ENCODE measurements at regions not wholly inside any gene's neighbourhood (a gene's known extent, or its start where the extent isn't known, plus 50 kb on each side); places are given as distances from the start of the nearest gene placed in this dataset.
A peak's percentile ranks its signal among the peaks of the same experiment; 100 is the strongest.

DNA sequence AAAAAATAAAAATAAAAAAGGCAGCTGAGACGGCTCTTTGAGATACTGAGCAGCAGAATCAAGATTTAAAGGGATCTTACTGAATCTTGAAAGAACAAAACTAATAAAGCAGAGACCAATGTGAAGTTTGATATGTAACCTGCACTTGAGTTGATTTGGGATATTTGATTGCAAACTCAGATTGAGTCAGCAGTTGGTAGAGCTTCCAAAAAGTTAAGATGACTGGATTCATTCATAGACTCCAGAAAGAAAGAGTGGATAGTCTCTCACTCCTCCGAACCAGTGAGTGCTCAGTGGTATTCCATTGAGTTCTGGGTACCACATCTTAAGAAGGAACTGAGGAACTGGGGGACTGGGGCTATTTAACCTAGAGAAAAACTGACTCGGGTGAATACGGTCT, 52.7 kb upstream of the TESK1 start:
- H3K27me3 ChIP-seq (ENCODE audit: insufficient read depth, poor library complexity, severe bottlenecking): no peaks in the 10 kb centered on the region
- TF ChIP-seq, protein P1, sequence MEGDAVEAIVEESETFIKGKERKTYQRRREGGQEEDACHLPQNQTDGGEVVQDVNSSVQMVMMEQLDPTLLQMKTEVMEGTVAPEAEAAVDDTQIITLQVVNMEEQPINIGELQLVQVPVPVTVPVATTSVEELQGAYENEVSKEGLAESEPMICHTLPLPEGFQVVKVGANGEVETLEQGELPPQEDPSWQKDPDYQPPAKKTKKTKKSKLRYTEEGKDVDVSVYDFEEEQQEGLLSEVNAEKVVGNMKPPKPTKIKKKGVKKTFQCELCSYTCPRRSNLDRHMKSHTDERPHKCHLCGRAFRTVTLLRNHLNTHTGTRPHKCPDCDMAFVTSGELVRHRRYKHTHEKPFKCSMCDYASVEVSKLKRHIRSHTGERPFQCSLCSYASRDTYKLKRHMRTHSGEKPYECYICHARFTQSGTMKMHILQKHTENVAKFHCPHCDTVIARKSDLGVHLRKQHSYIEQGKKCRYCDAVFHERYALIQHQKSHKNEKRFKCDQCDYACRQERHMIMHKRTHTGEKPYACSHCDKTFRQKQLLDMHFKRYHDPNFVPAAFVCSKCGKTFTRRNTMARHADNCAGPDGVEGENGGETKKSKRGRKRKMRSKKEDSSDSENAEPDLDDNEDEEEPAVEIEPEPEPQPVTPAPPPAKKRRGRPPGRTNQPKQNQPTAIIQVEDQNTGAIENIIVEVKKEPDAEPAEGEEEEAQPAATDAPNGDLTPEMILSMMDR (IDR thresholded peaks at IDR 0.05; ENCODE audit: poor library complexity, severe bottlenecking): no peak
- H3K9me3 ChIP-seq (ENCODE audit: severe bottlenecking): no peaks in the 10 kb centered on the region
- peaks cover 2% of the 10 kb centered on the region for H3K4me1 ChIP-seq (ENCODE audit: insufficient read depth, poor library complexity, severe bottlenecking)
- no peak overlapping the region for H3K4me3 ChIP-seq (ENCODE audit: severe bottlenecking)
- peaks cover 39% of the 10 kb centered on the region for H3K36me3 ChIP-seq (ENCODE audit: low read depth)
- H3K27ac ChIP-seq (ENCODE audit: poor library complexity, severe bottlenecking): peak overlapping the region; percentile 30
- no peak for ATAC-seq (ENCODE audit: low read depth)
- no peak for DNase-seq (ENCODE audit: low spot score)

DNA sequence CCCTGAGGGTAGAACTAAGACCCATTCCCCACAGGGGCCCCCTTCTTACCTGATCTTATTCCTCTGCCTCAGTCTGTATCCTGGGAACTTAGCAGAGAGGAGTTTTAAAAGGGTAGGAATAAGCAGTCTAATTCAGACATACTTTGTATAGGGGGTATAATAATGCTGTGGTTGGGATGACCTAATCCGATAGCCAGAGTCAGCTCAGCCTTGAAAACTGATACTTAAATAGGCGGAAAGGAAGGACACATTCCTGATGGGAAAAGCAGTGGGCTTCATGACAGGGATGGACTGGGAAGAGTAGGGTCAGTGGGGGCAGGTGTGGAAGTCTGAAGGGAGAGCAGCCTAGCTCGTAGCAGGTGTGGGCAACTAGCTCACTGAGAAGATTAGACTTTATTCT, 52.2 kb upstream of the TESK1 start:
- H3K27me3 ChIP-seq (ENCODE audit: insufficient read depth, poor library complexity, severe bottlenecking): no peaks in the 10 kb centered on the region
- H3K4me3 ChIP-seq (ENCODE audit: severe bottlenecking): no peak overlapping the region
- H3K27ac ChIP-seq (ENCODE audit: poor library complexity, severe bottlenecking): peak overlapping the region; percentile 30
- peaks cover 43% of the 10 kb centered on the region for H3K36me3 ChIP-seq (ENCODE audit: low read depth)
- TF ChIP-seq, protein P1 (IDR thresholded peaks at IDR 0.05; ENCODE audit: poor library complexity, severe bottlenecking): no peak
- H3K9me3 ChIP-seq (ENCODE audit: severe bottlenecking): no peaks in the 10 kb centered on the region
- DNase-seq (ENCODE audit: low spot score) (no peak), ATAC-seq (ENCODE audit: low read depth) (no peak)
- H3K4me1 ChIP-seq (ENCODE audit: insufficient read depth, poor library complexity, severe bottlenecking): peaks cover 2% of the 10 kb centered on the region

DNA sequence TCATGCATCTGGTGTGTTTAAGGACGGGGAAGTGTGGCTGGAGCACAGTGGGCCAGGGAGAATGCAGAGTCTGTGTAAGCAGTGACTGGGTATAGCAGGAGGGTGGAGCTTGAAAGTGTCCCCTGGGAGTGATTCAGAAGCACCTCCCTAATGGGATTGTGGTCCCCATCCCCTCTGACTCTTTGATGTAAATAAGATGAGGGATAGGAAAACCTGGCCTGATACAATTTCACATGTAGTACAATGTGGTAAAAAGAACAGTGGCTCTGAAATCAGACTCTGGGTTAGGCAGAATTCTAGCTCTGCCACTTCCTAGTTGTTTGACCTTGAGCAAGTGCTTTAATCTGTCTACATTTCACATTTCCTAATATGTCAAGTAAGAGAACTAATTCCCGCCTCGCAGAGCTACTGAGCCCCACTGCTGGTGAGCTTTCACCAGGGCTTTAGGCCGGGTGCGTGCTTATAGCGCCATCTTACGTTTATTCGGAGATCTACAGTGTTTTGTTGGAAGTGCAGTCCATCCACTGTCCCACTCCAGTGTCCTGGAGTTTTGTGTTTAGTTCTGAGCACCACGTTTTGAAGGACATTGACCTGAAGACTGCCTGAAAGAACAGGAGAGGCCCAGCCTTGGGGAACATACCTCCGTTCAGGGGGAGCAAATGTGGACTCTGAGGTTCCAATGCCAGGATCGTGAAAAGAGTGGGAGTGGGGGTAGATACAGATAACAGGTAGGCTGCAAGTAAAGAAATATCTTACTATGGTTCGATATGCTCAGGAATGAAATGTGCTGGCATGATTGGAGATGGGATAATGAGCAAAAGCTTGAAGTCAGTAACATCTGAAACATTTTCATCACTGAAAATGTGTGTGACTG, 51.2 kb upstream of the TESK1 start:
- H3K4me1 ChIP-seq (ENCODE audit: insufficient read depth, poor library complexity, severe bottlenecking): peaks cover 2% of the 10 kb centered on the region
- no peak overlapping the region for H3K4me3 ChIP-seq (ENCODE audit: severe bottlenecking)
- no peaks in the 10 kb centered on the region for H3K9me3 ChIP-seq (ENCODE audit: severe bottlenecking)
- H3K27ac ChIP-seq (ENCODE audit: poor library complexity, severe bottlenecking): peak overlapping the region; percentile 30
- DNase-seq (ENCODE audit: low spot score) (no peak), ATAC-seq (ENCODE audit: low read depth) (peak; percentile 80)
- no peaks in the 10 kb centered on the region for H3K27me3 ChIP-seq (ENCODE audit: insufficient read depth, poor library complexity, severe bottlenecking)
- H3K36me3 ChIP-seq (ENCODE audit: low read depth): peaks cover 54% of the 10 kb centered on the region
- TF ChIP-seq, protein P1 (IDR thresholded peaks at IDR 0.05; ENCODE audit: poor library complexity, severe bottlenecking): peak; percentile 86

DNA sequence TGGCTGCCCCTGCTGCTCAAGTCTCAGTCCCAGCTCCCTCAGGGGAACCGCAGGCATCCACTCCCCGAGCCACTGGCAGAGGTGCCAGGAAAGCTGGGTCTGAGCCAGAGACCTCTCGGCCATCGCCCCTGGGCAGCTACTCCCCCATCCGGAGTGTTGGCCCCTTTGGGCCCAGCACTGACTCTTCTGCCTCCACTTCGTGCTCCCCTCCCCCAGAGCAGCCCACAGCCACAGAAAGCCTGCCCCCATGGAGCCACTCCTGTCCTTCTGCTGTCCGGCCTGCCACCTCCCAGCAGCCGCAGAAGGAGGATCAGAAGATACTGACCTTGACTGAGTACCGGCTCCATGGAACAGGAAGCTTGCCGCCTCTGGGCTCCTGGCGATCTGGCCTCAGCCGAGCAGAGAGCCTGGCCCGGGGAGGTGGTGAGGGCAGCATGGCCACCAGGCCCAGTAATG, 49.8 kb upstream of the TESK1 start:
- Histone ChIP-seq H3K4me1 (ENCODE audit: insufficient read depth, poor library complexity, severe bottlenecking) (peaks cover 2% of the 10 kb centered on the region), H3K4me3 (ENCODE audit: severe bottlenecking) (no peak overlapping the region), H3K27me3 (ENCODE audit: insufficient read depth, poor library complexity, severe bottlenecking) (no peaks in the 10 kb centered on the region), H3K36me3 (ENCODE audit: low read depth) (peaks cover 53% of the 10 kb centered on the region), H3K9me3 (ENCODE audit: severe bottlenecking) (no peaks in the 10 kb centered on the region), H3K27ac (ENCODE audit: poor library complexity, severe bottlenecking) (no peak overlapping the region)
- TF ChIP-seq, protein P1 (IDR thresholded peaks at IDR 0.05; ENCODE audit: poor library complexity, severe bottlenecking): no peak
- DNase-seq (ENCODE audit: low spot score): no peak
- no peak for ATAC-seq (ENCODE audit: low read depth)

All from RWPE2 (cell line).